ENCODE measurements at regions not wholly inside any gene's neighbourhood (a gene's known extent, or its start where the extent isn't known, plus 50 kb on each side); places are given as distances from the start of the nearest gene placed in this dataset.

DNA sequence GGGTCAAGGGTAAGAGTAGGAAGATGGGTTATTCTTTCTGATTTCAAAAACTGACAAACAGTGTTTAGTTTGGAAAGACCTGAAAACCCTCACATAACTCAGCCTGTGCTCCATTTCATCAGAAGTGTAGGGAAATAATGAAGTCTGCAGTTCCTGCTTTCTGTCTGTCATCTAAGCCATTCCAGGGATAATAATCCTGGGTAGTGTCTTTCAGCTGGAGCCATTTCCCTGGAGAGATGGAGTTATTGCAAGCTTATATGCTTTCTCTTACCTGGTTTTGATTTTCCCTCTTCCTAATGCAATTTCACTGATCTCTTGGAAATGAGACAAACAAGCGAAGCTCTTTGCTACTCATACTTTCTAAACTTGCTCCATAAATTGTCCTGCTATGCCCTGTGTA is 824.8 kb upstream of the LCORL start:
- TF ChIP-seq POLR2A (IDR thresholded peaks at IDR 0.05; ENCODE audit: low read depth, low read length) (no peak), ELK1 (IDR thresholded peaks at IDR 0.05; ENCODE audit: low read depth, low read length) (no peak)

All from GM12878 (cell line).